Endodermal cell (in vitro differentiated cells): ENCODE measurements at regions not wholly inside any gene's neighbourhood (a gene's known extent, or its start where the extent isn't known, plus 50 kb on each side); places are given as distances from the start of the nearest gene placed in this dataset.

ENCODE experiments used
- DNase-seq: peaks from one replicate; pipeline ENCODE4 v3.0.0-alpha.2; 2017
- H3K27ac ChIP-seq: 2 replicates; pipeline ENCODE4 v1.5.1; 2013; ENCODE audit warnings: mild to moderate bottlenecking, low read depth, low read length, moderate library complexity
- H3K27me3 ChIP-seq: 2 replicates; pipeline ENCODE4 v1.6.1; 2013; ENCODE audit warnings: mild to moderate bottlenecking, low read length, moderate library complexity; ENCODE audit not compliant: insufficient read depth, control insufficient read depth, poor library complexity, severe bottlenecking
- H3K36me3 ChIP-seq: 2 replicates; pipeline ENCODE4 v1.7.0; 2013; ENCODE audit warnings: mild to moderate bottlenecking, low read length, moderate library complexity; ENCODE audit not compliant: control insufficient read depth, insufficient read depth
- H3K4me1 ChIP-seq: one replicate; pipeline ENCODE4 v1.7.0; 2013; ENCODE audit warnings: low read length; ENCODE audit not compliant: control insufficient read depth, insufficient read depth
- H3K4me3 ChIP-seq: 2 replicates; pipeline ENCODE4 v1.5.1; 2013; ENCODE audit warnings: mild to moderate bottlenecking, low read length, moderate library complexity
- H3K9ac ChIP-seq: 2 replicates; pipeline ENCODE4 v1.6.1; 2013; ENCODE audit warnings: mild to moderate bottlenecking, low read length, moderate library complexity; ENCODE audit not compliant: poor library complexity, severe bottlenecking; ENCODE audit errors: extremely low read depth
- H3K9me3 ChIP-seq: 2 replicates; pipeline ENCODE4 v1.6.1; 2013; ENCODE audit warnings: mild to moderate bottlenecking, low read length, moderate library complexity; ENCODE audit not compliant: control insufficient read depth
- H3K27ac Mint-ChIP-seq: 2 replicates; pipeline ENCODE4 v1.8.0; 2020; ENCODE audit warnings: mixed read lengths
- H3K27me3 Mint-ChIP-seq: 2 replicates; pipeline ENCODE4 v1.8.0; 2021; ENCODE audit warnings: mild to moderate bottlenecking, mixed read lengths; ENCODE audit not compliant: insufficient read depth
- H3K36me3 Mint-ChIP-seq: 2 replicates; pipeline ENCODE4 v1.8.0; 2020; ENCODE audit warnings: low read depth, mixed read lengths
- H3K4me1 Mint-ChIP-seq: 2 replicates; pipeline ENCODE4 v1.8.0; 2020; ENCODE audit warnings: mixed read lengths
- H3K4me3 Mint-ChIP-seq: 2 replicates; pipeline ENCODE4 v1.8.0; 2020; ENCODE audit warnings: mild to moderate bottlenecking, moderate library complexity, mixed read lengths
- H3K9me3 Mint-ChIP-seq: 2 replicates; pipeline ENCODE4 v1.8.0; 2020; ENCODE audit warnings: mild to moderate bottlenecking, mixed read lengths
- CTCF ChIP-seq: fragments of 200-600 bp; sonication (generic); conservative IDR thresholded peaks from 2 replicates; pipeline ENCODE4 v1.5.0; 2021; ENCODE audit warnings: antibody characterized with exemption, mild to moderate bottlenecking
- WGBS, 2 experiments: methylation state at CpG; one replicate each; pipeline versions ENCODE4 v1.1.5 to v1.1.7; 2013; ENCODE audit warnings: missing lambda C conversion rate in 2 of 2, mixed read lengths in 1 of 2; ENCODE audit not compliant: insufficient coverage in 1 of 2, insufficient read length in 1 of 2; 5-methylcytosine and 5-hydroxymethylcytosine counted together

- H3K4me1 Mint-ChIP-seq: peaks cover 6% of the 10 kb centered on the region
- H3K36me3 Mint-ChIP-seq: peaks cover 2% of the 10 kb centered on the region
- H3K27me3 Mint-ChIP-seq: no peaks in the 10 kb centered on the region
- WGBS, 2 experiments: no CpG with 5 or more reads among the region's 1 CpG
- H3K9me3 Mint-ChIP-seq: peaks cover 10% of the 10 kb centered on the region
- peaks cover 9% of the 10 kb centered on the region for H3K9me3 ChIP-seq
- H3K4me3 Mint-ChIP-seq: no peak overlapping the region
- no peak overlapping the region for H3K27ac Mint-ChIP-seq
- no peak for DNase-seq
- TF ChIP-seq CTCF: no peak
- no peaks in the 10 kb centered on the region for H3K36me3 ChIP-seq
- no peaks in the 10 kb centered on the region for H3K4me1 ChIP-seq
- H3K27me3 ChIP-seq: no peaks in the 10 kb centered on the region
- no peak overlapping the region for H3K27ac ChIP-seq
- no peak overlapping the region for H3K9ac ChIP-seq
- H3K4me3 ChIP-seq: no peak overlapping the region
These were observed 219.1 kb upstream of the PITRM1 start for GRCh38 chr10:3391657-3392056.

- DNase-seq: no peak
- H3K4me1 Mint-ChIP-seq: peaks cover 3% of the 10 kb centered on the region
- H3K36me3 ChIP-seq: no peaks in the 10 kb centered on the region
- peaks cover 11% of the 10 kb centered on the region for H3K9me3 Mint-ChIP-seq
- H3K4me1 ChIP-seq: no peaks in the 10 kb centered on the region
- no peaks in the 10 kb centered on the region for H3K27me3 ChIP-seq
- no peaks in the 10 kb centered on the region for H3K36me3 Mint-ChIP-seq
- no peaks in the 10 kb centered on the region for H3K27me3 Mint-ChIP-seq
- no peak overlapping the region for H3K4me3 ChIP-seq
- peaks cover 4% of the 10 kb centered on the region for H3K9me3 ChIP-seq
- H3K4me3 Mint-ChIP-seq: no peak overlapping the region
- no peak overlapping the region for H3K27ac Mint-ChIP-seq
- no peak for TF ChIP-seq CTCF
- H3K9ac ChIP-seq: no peak overlapping the region
- no peak overlapping the region for H3K27ac ChIP-seq
- 86 to 88% methylated on average over 8 to 10 of the region's 10 CpGs for WGBS, 2 experiments
These were observed 216.5 kb upstream of the PITRM1 start for GRCh38 chr10:3389130-3389529.

GRCh38 chr10:3385487-3385886 is 212.9 kb upstream of the PITRM1 start:
- Histone ChIP-seq H3K9ac (no peak overlapping the region), H3K4me1 (peaks cover 3% of the 10 kb centered on the region), H3K9me3 (peaks cover 4% of the 10 kb centered on the region), H3K4me3 (no peak overlapping the region), H3K27ac (no peak overlapping the region), H3K27me3 (no peaks in the 10 kb centered on the region), H3K36me3 (no peaks in the 10 kb centered on the region)
- DNase-seq: no peak
- no peaks in the 10 kb centered on the region for H3K27me3 Mint-ChIP-seq
- no peak overlapping the region for H3K4me3 Mint-ChIP-seq
- peaks cover 8% of the 10 kb centered on the region for H3K9me3 Mint-ChIP-seq
- peaks cover 8% of the 10 kb centered on the region for H3K4me1 Mint-ChIP-seq
- H3K27ac Mint-ChIP-seq: no peak overlapping the region
- no peak for TF ChIP-seq CTCF
- WGBS, 2 experiments: 88% methylated on average over 2 of the region's 2 CpGs; no CpG with 5 or more reads in 1 of the 2 experiments
- H3K36me3 Mint-ChIP-seq: no peaks in the 10 kb centered on the region
